GM18909 (cell line): ENCODE measurements at regions not wholly inside any gene's neighbourhood (a gene's known extent, or its start where the extent isn't known, plus 50 kb on each side); places are given as distances from the start of the nearest gene placed in this dataset.

ENCODE experiments used
- ATAC-seq: cut with Tn5 transposase; IDR thresholded peaks from one replicate; pipeline ENCODE4 v1.9.1; 2021; ENCODE audit warnings: mild to moderate bottlenecking; ENCODE audit not compliant: unreplicated experiment, poor library complexity

GRCh38 chr1:55634516-55634915 lies 419.4 kb upstream of the USP24 start:
- ATAC-seq: no peak

GRCh38 chr1:55632906-55633305 lies 417.7 kb upstream of the USP24 start:
- no peak for ATAC-seq

- ATAC-seq: no peak
These were observed 416.9 kb upstream of the USP24 start for GRCh38 chr1:55632058-55632457.

- no peak for ATAC-seq
These were observed 416.3 kb upstream of the USP24 start for GRCh38 chr1:55631509-55631908.

GRCh38 chr1:55626326-55626725 lies 411.2 kb upstream of the USP24 start:
- no peak for ATAC-seq

GRCh38 chr1:55624766-55625165 lies 409.6 kb upstream of the USP24 start:
- no peak for ATAC-seq

GRCh38 chr1:55623311-55623710 lies 408.1 kb upstream of the USP24 start:
- ATAC-seq: no peak

- ATAC-seq: no peak
These were observed 406.9 kb upstream of the USP24 start for GRCh38 chr1:55622074-55622473.

GRCh38 chr1:55618199-55618598 lies 403.0 kb upstream of the USP24 start:
- no peak for ATAC-seq

- no peak for ATAC-seq
These were observed 402.3 kb upstream of the USP24 start for GRCh38 chr1:55617288-55617982.

- no peak for ATAC-seq
These were observed 397.8 kb upstream of the USP24 start for GRCh38 chr1:55612988-55613387.

GRCh38 chr1:55611123-55611522 lies 396.0 kb upstream of the USP24 start:
- ATAC-seq: no peak

GRCh38 chr1:55610203-55610602 lies 395.0 kb upstream of the USP24 start:
- ATAC-seq: no peak

- ATAC-seq: no peak
These were observed 394.5 kb upstream of the USP24 start for GRCh38 chr1:55609630-55610029.

- no peak for ATAC-seq
These were observed 390.0 kb upstream of the USP24 start for GRCh38 chr1:55605155-55605554.

GRCh38 chr1:55604749-55605148 lies 389.6 kb upstream of the USP24 start:
- no peak for ATAC-seq

- no peak for ATAC-seq
These were observed 389.0 kb upstream of the USP24 start for GRCh38 chr1:55604179-55604578.

- ATAC-seq: no peak
These were observed 385.1 kb upstream of the USP24 start for GRCh38 chr1:55600242-55600641.

- ATAC-seq: no peak
These were observed 382.7 kb upstream of the USP24 start for GRCh38 chr1:55597910-55598309.

GRCh38 chr1:55594701-55595100 lies 379.5 kb upstream of the USP24 start:
- ATAC-seq: no peak

- no peak for ATAC-seq
These were observed 378.1 kb upstream of the USP24 start for GRCh38 chr1:55593298-55593697.

- ATAC-seq: no peak
These were observed 377.0 kb upstream of the USP24 start for GRCh38 chr1:55592122-55592521.
